ENCODE measurements at regions not wholly inside any gene's neighbourhood (a gene's known extent, or its start where the extent isn't known, plus 50 kb on each side); places are given as distances from the start of the nearest gene placed in this dataset.

GRCh38 chr18:38963943-38964660 is 1398.5 kb upstream of the CELF4 start:
- no peak for DNase-seq

- no peak for DNase-seq
Observed at GRCh38 chr18:38961880-38962279, 1396.3 kb upstream of the CELF4 start.

- DNase-seq: no peak
Observed at GRCh38 chr18:38957736-38958135, 1392.1 kb upstream of the CELF4 start.

GRCh38 chr18:38956068-38956467 is 1390.5 kb upstream of the CELF4 start:
- no peak for DNase-seq

DNA sequence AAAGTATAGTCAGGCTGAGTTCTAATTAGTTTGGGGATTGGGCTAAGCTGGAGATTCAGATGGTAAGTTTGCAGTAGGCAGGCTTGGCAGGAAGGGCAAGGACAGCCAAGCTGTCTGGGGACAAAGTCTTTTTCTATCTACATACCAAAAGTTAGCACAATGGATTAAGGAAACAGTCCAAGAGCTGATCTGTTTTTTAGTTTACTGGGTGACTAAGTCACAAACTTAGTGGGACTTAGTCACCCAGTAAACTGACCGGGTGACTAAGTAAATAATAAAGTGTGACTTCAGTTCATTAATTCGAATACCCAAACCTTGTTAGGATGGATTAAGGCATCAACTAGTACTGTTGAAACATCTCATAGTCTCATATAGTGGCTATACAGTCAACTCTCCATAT is 1386.0 kb upstream of the CELF4 start:
- no peak for DNase-seq

GRCh38 chr18:38948436-38948835 is 1382.8 kb upstream of the CELF4 start:
- DNase-seq: no peak

- no peak for DNase-seq
Observed at GRCh38 chr18:38944446-38945024, 1378.9 kb upstream of the CELF4 start.

DNA sequence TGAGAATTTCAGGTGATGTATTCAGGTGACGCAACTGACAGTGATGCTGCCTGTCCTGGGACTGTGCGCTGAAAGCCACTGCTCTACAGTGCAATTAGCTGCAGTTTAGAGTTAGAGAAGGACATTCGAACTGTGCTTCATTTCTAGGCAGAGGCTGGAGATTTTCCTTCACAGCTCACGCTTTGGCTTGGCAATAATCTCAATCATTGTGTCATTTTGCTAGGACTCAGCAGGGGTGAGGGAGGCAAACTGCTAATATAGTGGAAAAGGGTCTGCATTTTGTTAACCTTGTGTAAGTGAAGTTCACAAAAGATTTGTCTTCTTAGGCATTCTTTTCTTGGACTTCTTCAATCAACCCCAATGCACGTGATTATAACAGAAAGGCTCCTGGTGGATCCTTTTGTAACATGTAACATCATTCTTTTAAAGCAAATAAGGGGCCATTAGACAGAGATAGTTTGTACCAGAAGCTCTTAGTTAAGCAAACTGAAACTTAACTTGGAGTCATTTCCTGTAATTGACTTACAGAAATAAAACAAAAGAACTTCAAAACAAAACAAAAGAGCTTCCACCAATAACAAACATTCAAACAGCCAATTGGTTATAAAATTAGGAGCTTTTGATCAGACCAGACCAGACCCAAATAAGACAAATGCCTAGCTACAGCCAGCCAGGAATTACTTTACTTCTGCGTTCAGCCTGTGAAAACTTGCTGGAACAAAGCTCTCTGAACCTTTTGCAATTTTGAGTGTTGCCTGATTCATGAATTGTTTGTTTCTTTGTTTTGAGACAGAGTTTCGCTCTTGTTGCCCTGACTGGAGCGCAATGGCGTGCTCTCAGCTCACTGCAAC is 1376.3 kb upstream of the CELF4 start:
- no peak for DNase-seq

DNA sequence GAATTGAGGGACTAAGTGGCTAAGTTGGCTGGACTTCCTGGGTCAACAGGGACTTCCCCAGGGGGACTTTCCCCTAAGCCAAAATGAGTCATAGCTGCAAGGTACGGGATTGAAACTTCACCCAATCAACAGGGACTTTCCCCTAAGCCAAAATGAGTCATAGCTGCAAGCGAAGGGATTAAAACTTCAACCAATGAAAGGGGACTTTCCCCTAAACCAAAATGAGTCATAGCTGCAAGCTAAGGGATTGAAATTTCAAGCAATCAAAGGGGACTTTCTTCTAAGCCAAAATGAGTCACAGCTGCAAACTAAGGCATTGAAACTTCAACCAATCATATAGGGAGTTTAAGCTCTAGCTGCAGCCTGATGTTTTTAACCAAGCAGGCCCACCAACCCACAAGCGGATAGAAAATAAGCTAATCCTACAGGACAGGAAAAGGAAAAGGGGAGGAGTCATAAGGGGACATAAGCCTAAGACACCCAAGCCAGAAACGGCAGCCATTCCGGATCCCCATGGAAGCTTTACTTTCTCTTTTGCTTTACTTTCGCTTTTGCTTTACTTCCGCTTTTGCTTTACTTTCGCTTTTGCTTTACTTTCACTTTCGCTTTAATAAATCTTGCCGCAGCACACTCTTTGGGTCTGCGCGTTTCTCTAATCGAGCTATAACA is 1375.4 kb upstream of the CELF4 start:
- DNase-seq: no peak

- no peak for DNase-seq
Observed at GRCh38 chr18:38940475-38940862, 1374.9 kb upstream of the CELF4 start.

GRCh38 chr18:38933910-38934510 is 1368.4 kb upstream of the CELF4 start:
- DNase-seq: no peak

- DNase-seq: no peak
Observed at GRCh38 chr18:38933322-38933721, 1367.7 kb upstream of the CELF4 start.

DNA sequence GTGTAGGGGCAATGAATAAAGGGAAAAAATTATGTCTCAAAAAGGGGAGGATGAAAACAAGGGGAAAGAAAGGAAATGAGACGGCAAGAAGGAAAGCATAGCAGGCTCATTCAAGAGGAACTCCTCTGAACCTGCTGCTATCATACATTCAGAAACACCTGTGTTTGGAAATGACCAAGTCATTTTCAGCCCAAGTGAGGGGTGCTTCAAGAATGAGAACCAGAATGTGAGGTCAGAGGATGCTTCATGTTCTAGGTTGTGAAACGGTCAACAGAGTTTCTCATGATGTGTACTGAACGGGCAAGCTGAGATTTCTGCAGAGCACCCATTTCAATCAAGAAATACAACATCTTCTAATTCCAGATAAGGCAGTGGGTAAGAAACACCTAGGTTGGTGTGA is 1367.2 kb upstream of the CELF4 start:
- no peak for DNase-seq

GRCh38 chr18:38931754-38932050 is 1366.1 kb upstream of the CELF4 start:
- DNase-seq: no peak

DNA sequence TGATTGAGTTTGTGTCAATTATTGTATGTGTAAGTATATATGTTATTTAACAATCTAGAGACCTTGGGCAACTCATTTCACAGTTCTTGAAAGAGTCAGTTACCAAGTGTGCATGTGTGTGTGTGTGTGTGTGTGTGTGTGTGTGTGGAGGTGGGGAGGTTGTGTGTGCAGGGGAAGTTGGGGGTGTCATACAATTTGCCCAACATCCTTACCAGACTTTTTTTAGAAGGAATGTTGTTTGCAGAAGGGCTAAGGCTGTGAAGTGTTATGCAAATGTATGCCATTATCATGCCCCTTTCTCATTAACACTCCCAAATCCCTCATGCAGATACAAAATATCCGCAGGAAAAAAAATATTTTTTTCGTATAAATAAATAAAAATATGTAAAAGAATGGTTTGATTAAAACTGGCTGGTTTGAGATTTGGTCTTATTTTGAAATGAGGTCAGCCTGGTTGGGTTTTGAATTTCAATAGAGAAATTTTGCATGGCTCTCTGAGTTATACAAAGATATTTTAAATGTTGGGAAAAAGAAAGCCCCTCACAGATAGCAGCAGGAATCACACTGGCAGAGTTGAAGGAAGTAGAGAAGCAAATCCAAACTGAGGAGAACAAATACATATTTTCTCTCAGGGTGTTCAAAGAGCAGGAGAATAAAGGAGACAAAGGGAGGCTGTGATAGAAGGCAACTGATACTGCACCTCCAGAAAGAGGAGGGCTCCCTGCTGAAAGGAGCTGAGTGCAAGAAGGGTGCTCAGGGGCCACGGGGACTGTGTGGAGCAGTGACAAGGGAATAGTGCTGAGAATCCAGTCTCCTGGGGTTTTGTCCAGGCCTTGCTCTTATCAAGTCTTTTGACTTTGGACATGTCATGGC is 1365.5 kb upstream of the CELF4 start:
- DNase-seq: no peak

DNA sequence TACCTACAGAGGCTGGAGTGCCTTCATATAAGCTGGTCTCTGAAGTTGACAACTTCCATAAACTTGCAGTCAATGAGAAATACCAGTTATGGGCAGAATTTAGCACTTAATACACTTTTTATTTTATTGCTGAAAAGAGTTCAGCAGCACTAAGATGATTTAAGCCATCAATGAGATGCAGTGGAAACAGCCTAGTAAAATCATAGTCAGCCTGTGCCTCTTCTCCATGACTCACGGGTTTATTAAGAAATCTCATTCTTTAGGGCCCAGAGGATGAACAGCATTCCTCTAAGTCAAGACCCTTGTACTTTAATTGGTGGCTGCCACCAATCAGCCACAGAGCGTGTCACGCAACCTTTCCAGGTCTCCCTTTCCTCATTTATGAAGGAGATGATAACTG is 1357.9 kb upstream of the CELF4 start:
- no peak for DNase-seq

GRCh38 chr18:38923126-38923525 is 1357.5 kb upstream of the CELF4 start:
- no peak for DNase-seq

GRCh38 chr18:38909972-38910371 is 1344.4 kb upstream of the CELF4 start:
- no peak for DNase-seq

DNA sequence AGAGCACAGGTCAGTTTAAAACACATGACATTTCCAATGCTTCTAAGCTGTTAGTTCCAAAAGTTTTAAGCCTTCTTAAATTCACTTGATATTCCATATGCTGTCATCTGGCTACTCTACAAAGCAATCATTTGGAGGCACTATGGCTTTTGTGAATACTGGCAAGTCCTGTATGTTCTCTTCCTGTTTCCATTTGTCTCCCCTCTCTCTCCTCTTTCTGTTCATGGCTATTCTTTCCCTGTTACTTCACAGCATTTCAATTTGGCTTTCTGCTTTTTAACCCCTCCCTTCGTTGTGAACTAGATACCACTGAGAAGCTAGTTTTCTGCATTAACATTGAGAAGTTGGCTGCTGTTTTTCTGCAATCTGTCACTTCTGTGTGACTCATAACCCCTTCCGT is 1337.2 kb upstream of the CELF4 start:
- DNase-seq: no peak

DNA sequence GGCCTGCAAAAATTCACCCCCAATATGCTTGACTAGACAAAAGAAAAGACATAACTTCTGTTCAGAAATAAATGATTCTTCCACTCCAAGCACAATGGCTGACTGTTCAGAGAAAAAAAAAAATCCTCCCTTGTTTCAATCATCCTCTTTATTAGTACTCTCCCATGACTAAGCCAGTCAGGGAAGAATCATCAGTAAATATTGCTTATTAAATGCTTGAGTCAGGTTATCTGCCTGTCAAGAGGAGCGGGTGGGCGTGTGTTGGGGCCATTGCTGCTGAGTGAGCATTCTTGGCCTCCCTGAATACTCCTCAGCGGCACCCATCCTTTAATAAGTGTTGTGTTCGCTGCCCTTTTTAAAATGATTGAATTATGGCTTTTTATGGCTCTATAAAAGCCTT is 1334.8 kb upstream of the CELF4 start:
- no peak for DNase-seq

DNA sequence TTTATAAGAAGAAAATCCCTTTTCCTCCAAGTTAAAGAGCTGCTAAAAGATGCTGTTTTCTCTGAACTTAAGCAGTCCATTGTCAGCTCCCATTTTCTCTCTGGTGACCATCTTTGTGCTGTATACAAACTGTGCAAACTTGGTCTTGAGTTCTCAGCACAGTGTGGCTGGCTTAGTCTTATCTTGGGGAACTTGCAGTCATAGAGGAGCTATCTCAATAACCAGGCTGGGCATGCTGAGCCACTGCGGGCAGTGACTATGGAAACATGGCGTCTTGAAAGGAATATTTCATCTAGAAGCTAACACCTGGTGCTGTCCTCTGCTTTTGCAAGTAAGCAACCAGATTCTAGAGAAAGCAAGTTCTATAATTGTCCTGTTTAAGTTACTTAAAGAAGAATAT is 1334.4 kb upstream of the CELF4 start:
- DNase-seq: no peak

GRCh38 chr18:38899252-38899651 is 1333.7 kb upstream of the CELF4 start:
- no peak for DNase-seq
